GM19193 (cell line): ENCODE measurements at regions not wholly inside any gene's neighbourhood (a gene's known extent, or its start where the extent isn't known, plus 50 kb on each side); places are given as distances from the start of the nearest gene placed in this dataset.

Source experiments
- POLR2A ChIP-seq: IDR thresholded peaks from 4 replicates; pipeline ENCODE4 v1.6.1; 2011; ENCODE audit not compliant: insufficient read depth, insufficient read length; ENCODE audit errors: extremely low read depth

GRCh38 chr2:59899692-59900091 is 653.8 kb downstream of the BCL11A start:
- no peak for TF ChIP-seq POLR2A

- TF ChIP-seq POLR2A: no peak
Observed at GRCh38 chr2:59896499-59897245, 656.8 kb downstream of the BCL11A start.

GRCh38 chr2:59893612-59894011 is 659.8 kb downstream of the BCL11A start:
- TF ChIP-seq POLR2A: no peak

GRCh38 chr2:59892398-59892797 is 661.1 kb downstream of the BCL11A start:
- TF ChIP-seq POLR2A: no peak

- TF ChIP-seq POLR2A: no peak
Observed at GRCh38 chr2:59889305-59889704, 664.1 kb downstream of the BCL11A start.

- TF ChIP-seq POLR2A: no peak
Observed at GRCh38 chr2:59888706-59889105, 664.7 kb downstream of the BCL11A start.

GRCh38 chr2:59888015-59888414 is 665.4 kb downstream of the BCL11A start:
- no peak for TF ChIP-seq POLR2A

- no peak for TF ChIP-seq POLR2A
Observed at GRCh38 chr2:59887366-59887765, 666.1 kb downstream of the BCL11A start.

GRCh38 chr2:59886759-59887158 is 666.7 kb downstream of the BCL11A start:
- no peak for TF ChIP-seq POLR2A

- TF ChIP-seq POLR2A: no peak
Observed at GRCh38 chr2:59885541-59885940, 667.9 kb downstream of the BCL11A start.

GRCh38 chr2:59884166-59884565 is 669.3 kb downstream of the BCL11A start:
- TF ChIP-seq POLR2A: no peak

GRCh38 chr2:59882822-59883221 is 670.6 kb downstream of the BCL11A start:
- no peak for TF ChIP-seq POLR2A

GRCh38 chr2:59882279-59882678 is 671.2 kb downstream of the BCL11A start:
- TF ChIP-seq POLR2A: no peak

- no peak for TF ChIP-seq POLR2A
Observed at GRCh38 chr2:59881218-59881617, 672.2 kb downstream of the BCL11A start.

- TF ChIP-seq POLR2A: no peak
Observed at GRCh38 chr2:59879700-59880131, 673.7 kb downstream of the BCL11A start.

- no peak for TF ChIP-seq POLR2A
Observed at GRCh38 chr2:59875836-59876235, 677.6 kb downstream of the BCL11A start.
